ENCODE measurements at regions not wholly inside any gene's neighbourhood (a gene's known extent, or its start where the extent isn't known, plus 50 kb on each side); places are given as distances from the start of the nearest gene placed in this dataset.

- Mint-ChIP-seq H3K9me3 (no peaks in the 10 kb centered on the region), H3K4me1 (ENCODE audit: low read depth) (peaks cover 25% of the 10 kb centered on the region), H3K27me3 (no peaks in the 10 kb centered on the region), H3K36me3 (peaks cover 16% of the 10 kb centered on the region), H3K4me3 (no peak overlapping the region), H3K27ac (no peak overlapping the region)
- intact Hi-C loops (cut with micrococcal nuclease), result no loop called here
- no peak for DNase-seq
- POLR2A ChIA-PET, result no interaction called here
- CTCF ChIA-PET, result interaction anchor here (1.0 to 7.8 kb wide), 2 partner anchors 34 to 152 kb away, joined by 3 to 119 read pairs; no protein-coding TSS in a partner anchor
These were observed 151.9 kb downstream of the C9orf152 start for GRCh38 chr9:110056062-110056461.

GRCh38 chr9:110058304-110058953 lies 149.5 kb downstream of the C9orf152 start:
- POLR2A ChIA-PET, result interaction anchor here (1.1 kb wide), 1 partner anchor 15 kb away, joined by 3 read pairs; no protein-coding TSS in a partner anchor
- no peak overlapping the region for H3K27ac Mint-ChIP-seq
- H3K4me1 Mint-ChIP-seq (ENCODE audit: low read depth), result peaks cover 13% of the 10 kb centered on the region
- H3K4me3 Mint-ChIP-seq, result no peak overlapping the region
- intact Hi-C loops (cut with micrococcal nuclease), result loop anchor here (1.0 kb wide), 1 partner anchor 155 kb away; no protein-coding TSS in a partner anchor
- H3K27me3 Mint-ChIP-seq, result no peaks in the 10 kb centered on the region
- CTCF ChIA-PET, result interaction anchor here (0.6 to 7.8 kb wide), 11 partner anchors 9 to 177 kb away, joined by 3 to 119 read pairs (median 3); no protein-coding TSS in a partner anchor
- no peaks in the 10 kb centered on the region for H3K9me3 Mint-ChIP-seq
- peaks cover 13% of the 10 kb centered on the region for H3K36me3 Mint-ChIP-seq
- peak; percentile 67 for DNase-seq

GRCh38 chr9:110059461-110059860 lies 148.5 kb downstream of the C9orf152 start:
- no peak for DNase-seq
- POLR2A ChIA-PET, result no interaction called here
- Mint-ChIP-seq H3K27ac (no peak overlapping the region), H3K27me3 (no peaks in the 10 kb centered on the region), H3K4me1 (ENCODE audit: low read depth) (peaks cover 13% of the 10 kb centered on the region), H3K9me3 (no peaks in the 10 kb centered on the region), H3K4me3 (no peak overlapping the region), H3K36me3 (peaks cover 15% of the 10 kb centered on the region)
- intact Hi-C loops (cut with micrococcal nuclease), result no loop called here
- CTCF ChIA-PET, result interaction anchor here (7.8 kb wide), 1 partner anchor 156 kb away, joined by 119 read pairs; no protein-coding TSS in a partner anchor

- H3K27ac Mint-ChIP-seq, result no peak overlapping the region
- DNase-seq, result no peak
- H3K27me3 Mint-ChIP-seq, result no peaks in the 10 kb centered on the region
- CTCF ChIA-PET, result no interaction called here
- no peak overlapping the region for H3K4me3 Mint-ChIP-seq
- H3K4me1 Mint-ChIP-seq (ENCODE audit: low read depth), result peaks cover 7% of the 10 kb centered on the region
- POLR2A ChIA-PET, result no interaction called here
- no peaks in the 10 kb centered on the region for H3K9me3 Mint-ChIP-seq
- intact Hi-C loops (cut with micrococcal nuclease), result no loop called here
- H3K36me3 Mint-ChIP-seq, result peaks cover 24% of the 10 kb centered on the region
These were observed 143.2 kb downstream of the C9orf152 start for GRCh38 chr9:110064803-110065202.

- H3K27ac Mint-ChIP-seq, result no peak overlapping the region
These were observed 142.4 kb downstream of the C9orf152 start for GRCh38 chr9:110065532-110065931.

GRCh38 chr9:110066929-110067716 lies 140.8 kb downstream of the C9orf152 start:
- H3K27ac Mint-ChIP-seq, result no peak overlapping the region
- no peaks in the 10 kb centered on the region for H3K9me3 Mint-ChIP-seq
- H3K4me1 Mint-ChIP-seq (ENCODE audit: low read depth), result peaks cover 7% of the 10 kb centered on the region
- ChIA-PET POLR2A (no interaction called here), CTCF (interaction anchor here (0.7 kb wide), 1 partner anchor 151 kb away, joined by 3 read pairs; no protein-coding TSS in a partner anchor)
- no peak overlapping the region for H3K4me3 Mint-ChIP-seq
- no peak for DNase-seq
- intact Hi-C loops (cut with micrococcal nuclease), result no loop called here
- H3K27me3 Mint-ChIP-seq, result no peaks in the 10 kb centered on the region
- peaks cover 23% of the 10 kb centered on the region for H3K36me3 Mint-ChIP-seq

More at GRCh38 chr9:110065532-110065931, 142.4 kb downstream of the C9orf152 start:
- peaks cover 26% of the 10 kb centered on the region for H3K36me3 Mint-ChIP-seq
- no peak overlapping the region for H3K4me3 Mint-ChIP-seq
- intact Hi-C loops (cut with micrococcal nuclease), result no loop called here
- peaks cover 7% of the 10 kb centered on the region for H3K4me1 Mint-ChIP-seq (ENCODE audit: low read depth)
- POLR2A ChIA-PET, result no interaction called here
- no peaks in the 10 kb centered on the region for H3K27me3 Mint-ChIP-seq
- no peak for DNase-seq
- CTCF ChIA-PET, result no interaction called here
- H3K9me3 Mint-ChIP-seq, result no peaks in the 10 kb centered on the region

- Mint-ChIP-seq H3K36me3 (peaks cover 19% of the 10 kb centered on the region), H3K27ac (no peak overlapping the region), H3K9me3 (no peaks in the 10 kb centered on the region), H3K4me1 (ENCODE audit: low read depth) (peaks cover 7% of the 10 kb centered on the region), H3K27me3 (no peaks in the 10 kb centered on the region), H3K4me3 (no peak overlapping the region)
- no peak for DNase-seq
- intact Hi-C loops (cut with micrococcal nuclease), result no loop called here
- CTCF ChIA-PET, result interaction anchor here (1.2 kb wide), 1 partner anchor 84 kb away, joined by 3 read pairs; no protein-coding TSS in a partner anchor
- POLR2A ChIA-PET, result no interaction called here
These were observed 139.7 kb downstream of the C9orf152 start for GRCh38 chr9:110068212-110068611.

- peaks cover 15% of the 10 kb centered on the region for H3K36me3 Mint-ChIP-seq
- intact Hi-C loops (cut with micrococcal nuclease), result no loop called here
- H3K4me3 Mint-ChIP-seq, result no peak overlapping the region
- ChIA-PET CTCF (interaction anchor here (1.2 kb wide), 1 partner anchor 83 kb away, joined by 3 read pairs; no protein-coding TSS in a partner anchor), POLR2A (no interaction called here)
- DNase-seq, result no peak
- H3K9me3 Mint-ChIP-seq, result no peaks in the 10 kb centered on the region
- no peak overlapping the region for H3K27ac Mint-ChIP-seq
- peaks cover 7% of the 10 kb centered on the region for H3K4me1 Mint-ChIP-seq (ENCODE audit: low read depth)
- no peaks in the 10 kb centered on the region for H3K27me3 Mint-ChIP-seq
These were observed 138.4 kb downstream of the C9orf152 start for GRCh38 chr9:110069326-110070248.

- ChIA-PET CTCF (interaction anchor here (1.1 kb wide), 1 partner anchor 11 kb away, joined by 3 read pairs; no protein-coding TSS in a partner anchor), POLR2A (interaction anchor here (0.8 kb wide), 1 partner anchor 15 kb away, joined by 3 read pairs; no protein-coding TSS in a partner anchor)
- Mint-ChIP-seq H3K27me3 (no peaks in the 10 kb centered on the region), H3K9me3 (no peaks in the 10 kb centered on the region), H3K4me3 (no peak overlapping the region), H3K36me3 (peaks cover 11% of the 10 kb centered on the region), H3K4me1 (ENCODE audit: low read depth) (peaks cover 5% of the 10 kb centered on the region), H3K27ac (no peak overlapping the region)
- intact Hi-C loops (cut with micrococcal nuclease), result no loop called here
- no peak for DNase-seq
These were observed 135.2 kb downstream of the C9orf152 start for GRCh38 chr9:110072597-110073355.

- Mint-ChIP-seq H3K36me3 (peaks cover 8% of the 10 kb centered on the region), H3K9me3 (no peaks in the 10 kb centered on the region), H3K27me3 (no peaks in the 10 kb centered on the region), H3K4me3 (no peak overlapping the region), H3K27ac (no peak overlapping the region), H3K4me1 (ENCODE audit: low read depth) (peaks cover 5% of the 10 kb centered on the region)
- ChIA-PET POLR2A (interaction anchor here (0.8 kb wide), 1 partner anchor 16 kb away, joined by 3 read pairs; no protein-coding TSS in a partner anchor), CTCF (interaction anchor here (1.1 kb wide), 1 partner anchor 12 kb away, joined by 3 read pairs; no protein-coding TSS in a partner anchor)
- intact Hi-C loops (cut with micrococcal nuclease), result no loop called here
- DNase-seq, result no peak
These were observed 134.5 kb downstream of the C9orf152 start for GRCh38 chr9:110073356-110073905.

All from activated CD4-positive, alpha-beta memory T cell treated with anti-CD3 and anti-CD28 coated beads for 36 hours (primary cell).